EH (cell line): ENCODE measurements at regions not wholly inside any gene's neighbourhood (a gene's known extent, or its start where the extent isn't known, plus 50 kb on each side); places are given as distances from the start of the nearest gene placed in this dataset.

Source experiments
- DNase-seq: peaks from one replicate; pipeline ENCODE4 v3.0.0-alpha.2; 2015; ENCODE audit warnings: low read depth

- DNase-seq: no peak
These were observed 90.6 kb downstream of the TNFSF13B start for GRCh38 chr13:108360139-108360538.

- no peak for DNase-seq
These were observed 92.3 kb downstream of the TNFSF13B start for GRCh38 chr13:108361769-108362168.

- DNase-seq: no peak
These were observed 94.1 kb downstream of the TNFSF13B start for GRCh38 chr13:108363666-108364065.

GRCh38 chr13:108365255-108365654, 95.7 kb downstream of the TNFSF13B start:
- DNase-seq: no peak

- DNase-seq: no peak
These were observed 98.9 kb downstream of the TNFSF13B start for GRCh38 chr13:108368250-108368905.

GRCh38 chr13:108369412-108369811, 99.9 kb downstream of the TNFSF13B start:
- DNase-seq: no peak

- DNase-seq: no peak
These were observed 105.5 kb downstream of the TNFSF13B start for GRCh38 chr13:108375034-108375433.

GRCh38 chr13:108375772-108376171, 106.3 kb downstream of the TNFSF13B start:
- no peak for DNase-seq

GRCh38 chr13:108376308-108376707, 106.8 kb downstream of the TNFSF13B start:
- DNase-seq: no peak

GRCh38 chr13:108377646-108378206, 108.2 kb downstream of the TNFSF13B start:
- no peak for DNase-seq

GRCh38 chr13:108383667-108384066, 114.1 kb downstream of the TNFSF13B start:
- DNase-seq: no peak

- no peak for DNase-seq
These were observed 117.6 kb downstream of the TNFSF13B start for GRCh38 chr13:108387156-108387555.

GRCh38 chr13:108402850-108403249, 133.3 kb downstream of the TNFSF13B start:
- no peak for DNase-seq

GRCh38 chr13:108407495-108407894, 138.0 kb downstream of the TNFSF13B start:
- no peak for DNase-seq

GRCh38 chr13:108408672-108409071, 139.2 kb downstream of the TNFSF13B start:
- DNase-seq: no peak

- no peak for DNase-seq
These were observed 140.2 kb downstream of the TNFSF13B start for GRCh38 chr13:108409730-108410129.

- no peak for DNase-seq
These were observed 150.2 kb downstream of the TNFSF13B start for GRCh38 chr13:108419768-108420167.

- DNase-seq: no peak
These were observed 155.5 kb downstream of the TNFSF13B start for GRCh38 chr13:108425056-108425455.

- DNase-seq: no peak
These were observed 157.4 kb downstream of the TNFSF13B start for GRCh38 chr13:108426893-108427292.

GRCh38 chr13:108427355-108427754, 157.8 kb downstream of the TNFSF13B start:
- no peak for DNase-seq

GRCh38 chr13:108428691-108429090, 159.2 kb downstream of the TNFSF13B start:
- DNase-seq: no peak

- DNase-seq: no peak
These were observed 164.6 kb downstream of the TNFSF13B start for GRCh38 chr13:108433976-108434755.
